GM12892 (cell line): ENCODE measurements at regions not wholly inside any gene's neighbourhood (a gene's known extent, or its start where the extent isn't known, plus 50 kb on each side); places are given as distances from the start of the nearest gene placed in this dataset.
"Not testable (repeated sequence)": the region's sequence is repeated elsewhere in the genome, so short reads cannot be mapped to it uniquely, and the experiment has no call there.

Experiments
- POLR2A ChIP-seq: IDR thresholded peaks from 2 replicates; pipeline ENCODE4 v1.6.1; 2011; ENCODE audit warnings: low read depth, low read length, control low read depth
- POLR2AphosphoS5 ChIP-seq: IDR thresholded peaks from 2 replicates; pipeline ENCODE4 v1.6.1; 2011; ENCODE audit warnings: low read depth, low read length, control low read depth
- TAF1 ChIP-seq: IDR thresholded peaks from 2 replicates; pipeline ENCODE4 v1.6.1; 2011; ENCODE audit warnings: low read depth, mild to moderate bottlenecking, control low read depth, low read length, borderline replicate concordance

GRCh38 chr3:176015228-176015627 lies 1156.1 kb downstream of the NAALADL2 start:
- TF ChIP-seq POLR2A, TAF1, POLR2AphosphoS5: not testable (repeated sequence)
